Stimulated activated CD4-positive, alpha-beta T cell treated with anti-CD3 and anti-CD28 coated beads, Interleukin-1b, Interleukin-23, amount 100 ng/mL, for 48 hours (primary cell): ENCODE measurements at regions not wholly inside any gene's neighbourhood (a gene's known extent, or its start where the extent isn't known, plus 50 kb on each side); places are given as distances from the start of the nearest gene placed in this dataset.

Experiments used
- DNase-seq: peaks from one replicate; pipeline ENCODE4 v3.0.0-alpha.2; 2020

GRCh38 chr11:11076276-11076675, 218.4 kb upstream of the ZBED5 start:
- no peak for DNase-seq

DNA sequence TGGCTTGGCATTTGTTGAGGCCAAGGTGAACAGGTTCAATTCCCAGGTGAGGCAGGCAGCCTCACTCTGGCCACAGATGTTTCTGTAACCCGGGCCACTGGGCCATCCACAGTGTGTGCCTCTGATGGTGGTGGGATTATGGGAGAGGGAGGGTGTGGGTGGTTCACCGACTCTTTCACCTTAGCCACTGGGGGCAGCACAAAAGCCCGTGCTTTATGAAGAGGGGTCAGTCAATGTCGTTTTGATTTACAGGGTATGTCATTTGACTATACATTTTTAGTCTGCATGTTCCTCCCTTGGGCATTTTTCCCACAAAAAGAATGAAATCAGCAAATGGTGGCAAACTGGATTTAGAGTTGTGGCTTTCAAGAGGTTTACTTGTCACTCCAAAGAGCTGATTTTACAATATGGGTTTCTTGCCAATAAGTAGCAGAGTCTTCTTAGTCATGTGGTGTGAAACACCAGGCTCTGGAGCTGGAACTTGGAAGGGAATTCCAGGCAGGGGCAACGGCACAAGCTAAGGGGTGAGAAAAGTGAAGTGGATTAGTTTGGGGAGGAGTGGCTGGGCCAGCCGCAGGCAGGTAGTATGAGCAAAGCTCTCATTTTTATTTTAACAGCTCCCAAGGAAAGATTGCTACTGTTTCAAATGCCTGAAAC, 217.8 kb upstream of the ZBED5 start:
- no peak for DNase-seq

DNA sequence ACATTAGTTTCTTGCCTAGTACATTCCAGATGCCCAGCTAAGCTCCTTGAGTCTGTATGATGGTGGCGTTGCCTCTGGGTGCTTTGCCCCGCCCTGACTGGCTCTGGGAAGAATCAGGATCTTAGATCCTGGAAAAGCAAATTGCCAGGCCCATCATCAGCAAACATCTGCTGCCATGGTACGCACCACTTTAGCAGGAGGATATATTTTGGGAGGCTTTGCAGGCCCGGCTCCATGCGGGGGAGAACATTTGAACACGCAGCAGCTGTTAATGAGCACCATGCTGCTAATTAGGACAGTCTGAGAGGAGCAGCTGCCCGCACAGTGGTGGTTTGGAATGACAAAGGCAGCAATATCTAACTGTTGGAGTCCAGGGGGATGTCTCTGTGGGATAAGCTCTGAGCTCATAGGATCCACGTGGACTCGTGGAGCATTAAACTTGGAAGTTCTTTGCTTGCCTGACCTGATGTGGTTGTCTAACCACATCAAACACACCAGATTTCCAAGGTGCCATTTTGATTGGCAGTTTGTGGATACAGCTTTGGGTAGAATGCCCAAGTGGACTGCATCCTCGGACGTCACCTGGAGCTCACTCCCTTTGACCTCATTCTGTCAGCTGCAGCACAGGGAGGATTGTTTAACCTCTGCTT, 217.0 kb upstream of the ZBED5 start:
- no peak for DNase-seq

DNA sequence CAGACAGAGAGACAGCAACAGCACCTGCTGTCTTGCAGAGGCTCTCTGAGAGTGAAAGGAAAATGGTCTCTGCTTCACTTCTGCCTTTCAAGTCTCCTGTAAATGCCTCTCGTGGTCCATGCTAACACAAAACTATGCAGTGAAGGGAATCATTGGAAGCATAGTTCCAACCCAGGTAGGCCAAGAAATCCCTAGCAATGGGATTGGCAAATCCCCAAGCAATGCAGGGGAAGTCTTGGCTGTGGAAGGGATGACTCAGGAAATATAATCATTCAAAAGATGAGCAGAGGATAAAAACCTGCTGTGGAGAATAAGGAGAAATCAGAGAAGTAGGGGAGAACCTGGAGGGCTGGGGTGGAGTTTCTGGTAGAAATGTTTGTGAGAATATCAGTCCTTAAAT, 216.1 kb upstream of the ZBED5 start:
- DNase-seq, result no peak

- DNase-seq, result no peak
Observed at GRCh38 chr11:11072067-11072466, 214.2 kb upstream of the ZBED5 start.

- DNase-seq, result no peak
Observed at GRCh38 chr11:11071486-11071885, 213.6 kb upstream of the ZBED5 start.

DNA sequence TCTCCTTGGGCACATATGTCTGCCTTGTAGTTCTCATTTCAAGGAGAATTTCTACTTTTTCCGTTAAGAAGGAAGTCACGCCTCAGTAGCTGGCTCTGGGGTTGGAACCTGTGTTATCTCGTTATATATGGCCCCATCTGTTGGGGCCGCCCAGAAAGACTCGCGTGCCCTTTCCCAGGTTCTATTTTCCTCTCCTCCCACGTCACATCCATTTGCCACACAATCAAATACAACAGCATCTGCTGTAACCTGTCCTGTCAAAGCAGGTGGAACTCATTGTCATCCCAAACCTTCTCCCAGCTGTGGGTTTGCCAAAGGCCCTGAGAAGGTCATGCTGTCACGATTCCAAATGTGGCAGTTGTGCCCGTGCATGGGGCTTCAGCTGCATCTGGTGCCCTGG, 213.1 kb upstream of the ZBED5 start:
- DNase-seq, result no peak

DNA sequence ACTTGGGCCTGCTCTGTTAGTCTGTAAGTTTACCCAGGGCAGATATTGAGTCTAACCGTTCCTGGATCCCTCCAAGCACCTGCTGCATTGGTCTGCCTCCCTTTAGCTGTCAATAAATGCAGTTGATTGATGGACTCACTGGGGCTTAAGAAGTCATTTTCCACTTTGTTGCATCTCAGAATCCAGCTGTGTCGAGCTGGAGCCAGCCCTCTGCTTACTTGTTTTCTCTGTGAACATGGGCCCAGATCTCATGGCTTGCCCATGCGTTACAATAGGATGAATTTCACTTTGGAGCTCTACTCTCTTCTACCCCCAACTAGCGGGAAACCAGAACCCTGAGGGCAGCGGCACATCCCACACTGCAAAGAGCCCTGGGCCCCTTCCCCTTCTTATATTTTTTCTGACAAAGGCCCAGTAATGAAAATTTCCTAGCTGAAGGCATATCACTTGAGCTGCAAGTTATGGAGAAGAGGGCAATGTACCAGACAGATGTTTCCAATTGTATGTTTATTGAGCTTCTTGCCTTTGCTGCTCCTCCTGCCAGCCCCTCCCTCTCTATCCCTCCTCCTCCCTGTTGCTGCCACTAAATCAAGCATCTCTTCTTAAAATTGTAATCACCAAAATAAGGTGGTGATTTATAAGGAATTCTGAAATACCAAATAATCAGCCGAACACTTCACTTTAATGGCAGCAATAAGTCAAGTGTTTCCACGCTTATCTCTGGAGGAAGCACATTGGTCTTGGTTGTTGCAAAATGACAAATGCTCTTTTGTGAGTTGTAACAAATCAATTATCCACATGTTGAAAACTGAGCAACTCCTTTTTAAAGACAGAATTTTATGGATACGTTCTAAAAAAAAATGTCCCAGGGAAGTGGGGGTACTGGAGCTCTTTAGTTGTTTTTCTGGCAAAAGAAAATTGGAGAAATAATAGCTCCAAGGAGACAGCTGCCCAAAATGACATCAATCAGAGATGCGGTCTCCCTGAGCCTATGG, 212.3 kb upstream of the ZBED5 start:
- no peak for DNase-seq

DNA sequence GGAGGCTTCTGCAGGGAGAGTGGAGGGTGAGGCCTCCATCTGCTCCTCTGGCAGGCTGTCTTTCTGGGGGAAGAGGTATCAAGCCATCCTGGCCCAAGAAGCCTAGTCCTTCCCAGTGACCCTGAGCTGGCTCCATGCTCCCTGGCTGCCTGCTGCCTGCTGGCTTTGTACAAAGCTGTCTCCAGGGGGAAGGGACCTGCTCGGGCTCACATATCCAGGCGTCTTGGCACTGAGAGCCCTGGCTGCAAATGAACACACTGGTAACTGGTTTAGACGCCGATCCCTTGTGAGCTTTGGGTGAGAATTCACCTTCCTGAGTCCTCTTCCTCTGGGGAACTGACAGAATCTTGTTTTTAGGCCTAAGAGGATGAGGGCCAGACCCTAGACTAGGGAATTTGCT, 210.3 kb upstream of the ZBED5 start:
- no peak for DNase-seq

DNA sequence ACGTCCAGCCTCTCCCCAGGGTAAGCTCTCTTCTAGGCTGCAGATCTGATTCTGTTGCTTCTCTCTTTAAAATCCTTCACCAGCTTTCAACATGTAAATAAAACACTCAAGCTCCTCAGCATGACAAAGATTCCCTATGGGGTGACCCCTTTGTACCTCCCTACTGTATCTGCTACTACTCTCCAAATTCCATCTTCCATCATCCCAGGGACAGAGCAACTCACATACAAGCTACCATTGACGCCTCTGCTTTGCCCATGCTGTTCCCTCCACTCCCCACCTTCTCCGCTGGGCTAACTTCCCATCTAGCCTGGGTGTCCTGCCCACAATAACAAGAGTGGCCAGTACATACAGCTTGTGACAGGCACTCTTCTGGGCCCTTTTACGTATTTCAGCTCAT, 207.5 kb upstream of the ZBED5 start:
- DNase-seq, result no peak

GRCh38 chr11:11057472-11057854, 199.6 kb upstream of the ZBED5 start:
- no peak for DNase-seq

DNA sequence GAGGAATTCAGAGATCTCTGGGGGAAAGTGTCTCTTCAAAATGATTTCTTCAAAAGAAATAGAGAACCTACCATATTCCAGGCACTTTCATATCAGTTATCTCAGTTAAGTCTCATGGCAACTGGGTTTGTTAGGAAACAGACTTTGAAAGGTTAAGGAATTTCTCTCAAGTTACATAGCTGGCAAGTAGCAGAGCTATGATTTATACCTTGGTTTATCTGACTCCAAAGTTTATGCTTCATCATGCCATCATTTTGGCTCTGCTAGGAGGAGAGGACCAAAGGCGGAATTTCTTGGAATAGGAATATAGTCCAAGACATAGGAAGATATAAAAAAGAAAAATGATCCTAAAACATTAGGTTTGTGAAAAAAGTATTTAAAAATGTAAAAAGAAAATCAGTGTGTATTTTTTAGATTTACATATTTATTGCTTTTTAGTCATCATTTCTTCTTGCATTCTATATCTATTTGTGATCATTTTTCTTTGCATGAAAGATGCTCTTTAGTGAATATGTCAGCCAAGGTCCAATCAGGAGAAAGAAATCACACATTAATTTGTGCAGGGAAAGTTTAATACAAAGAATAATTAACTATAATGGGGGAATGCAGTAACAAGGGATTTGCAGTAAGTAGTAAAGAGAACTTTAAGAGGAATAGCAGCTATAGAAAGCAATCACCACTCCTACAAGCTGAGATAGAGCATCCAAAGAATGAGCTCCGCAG, 199.1 kb upstream of the ZBED5 start:
- no peak for DNase-seq

- DNase-seq, result no peak
Observed at GRCh38 chr11:11056316-11056715, 198.5 kb upstream of the ZBED5 start.

DNA sequence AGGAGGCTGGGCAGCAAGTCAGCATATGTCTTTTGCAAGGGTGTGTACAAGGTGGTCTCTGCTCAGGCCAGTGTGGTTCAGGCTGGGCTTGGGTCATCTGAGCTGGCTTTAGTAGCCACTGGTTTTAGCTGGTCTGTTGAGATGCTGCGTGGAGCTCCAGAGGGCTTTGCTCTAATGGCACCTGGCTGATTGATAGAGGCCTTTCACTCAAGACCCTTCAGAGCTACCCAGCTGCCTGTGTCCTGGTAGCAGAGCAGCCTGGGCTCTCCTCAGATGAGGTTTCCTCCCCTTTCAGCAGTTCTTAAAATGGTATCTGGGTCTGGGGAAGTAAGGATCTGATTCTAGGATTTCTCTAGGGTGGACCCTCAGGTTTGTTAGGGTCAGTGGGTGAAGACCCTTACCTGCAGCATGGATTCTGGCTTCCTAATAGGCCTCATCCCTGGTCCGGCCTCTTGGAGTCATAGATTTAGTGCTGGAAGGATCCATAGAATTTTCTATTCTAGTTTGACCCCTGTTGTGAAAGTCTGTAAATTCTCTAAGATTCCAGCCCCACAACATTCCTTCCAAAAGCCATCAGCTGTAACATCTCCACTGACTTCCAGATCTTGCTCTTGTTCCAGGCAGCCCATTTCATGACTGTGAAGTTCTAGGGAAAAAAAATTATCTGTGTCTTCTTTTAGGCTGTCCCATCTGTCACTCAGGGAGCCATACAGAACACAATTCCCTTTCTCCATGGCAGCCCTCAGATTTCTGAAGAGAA, 190.2 kb upstream of the ZBED5 start:
- DNase-seq, result no peak

DNA sequence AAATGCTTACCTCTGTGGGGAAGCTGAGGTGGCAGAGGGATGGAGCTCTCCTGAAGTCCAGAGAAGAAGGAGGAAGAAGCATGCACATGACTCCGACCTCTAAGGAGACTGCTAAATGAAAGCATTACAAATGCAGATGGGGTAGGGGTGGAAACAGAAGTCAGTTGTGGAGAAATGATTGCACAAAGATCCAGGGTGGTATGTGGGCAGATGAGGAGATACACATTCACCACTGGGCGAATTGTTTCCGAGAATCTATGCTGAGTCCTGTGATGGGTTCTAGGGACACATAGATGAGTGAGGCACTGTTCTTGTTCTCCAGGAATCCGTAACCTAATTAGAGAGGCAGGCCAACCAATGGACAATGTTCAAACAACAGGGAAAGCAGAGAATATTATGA, 188.9 kb upstream of the ZBED5 start:
- DNase-seq, result no peak

- no peak for DNase-seq
Observed at GRCh38 chr11:11045156-11045930, 187.5 kb upstream of the ZBED5 start.

DNA sequence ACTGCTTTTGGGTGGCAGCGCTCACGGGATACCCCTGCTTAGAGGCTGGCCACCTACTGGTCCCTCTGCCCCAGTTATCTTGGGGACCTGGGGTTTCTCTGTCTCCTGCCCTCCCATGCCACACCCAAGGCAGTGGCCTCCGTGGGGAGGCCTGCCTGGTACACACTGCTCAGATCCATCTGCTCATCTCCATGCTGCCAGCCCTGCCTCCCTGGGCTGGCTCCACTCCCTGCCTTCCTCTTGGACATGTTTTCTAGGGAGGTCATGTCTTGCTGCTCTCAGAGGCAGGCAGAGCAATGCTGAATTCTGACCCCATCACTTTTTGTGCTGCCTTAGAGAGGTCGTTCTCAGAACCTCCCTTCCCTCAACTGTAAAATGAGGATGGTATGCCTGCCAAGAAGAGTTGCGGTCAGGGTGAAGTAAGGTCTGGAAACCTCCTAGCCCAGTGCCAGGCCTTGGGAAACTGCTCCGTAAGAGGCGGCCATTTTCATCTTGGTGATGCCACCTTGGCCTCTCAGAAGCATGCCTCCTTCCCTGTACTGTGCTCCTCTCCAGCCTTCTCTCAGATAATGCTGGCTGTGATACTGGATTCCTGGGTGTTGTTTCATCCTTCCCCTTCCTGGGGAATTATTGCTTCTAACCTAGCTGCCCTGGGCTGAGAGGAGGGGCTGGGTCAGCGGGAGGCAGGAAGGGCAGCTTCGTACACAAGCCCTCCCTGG, 186.4 kb upstream of the ZBED5 start:
- no peak for DNase-seq

DNA sequence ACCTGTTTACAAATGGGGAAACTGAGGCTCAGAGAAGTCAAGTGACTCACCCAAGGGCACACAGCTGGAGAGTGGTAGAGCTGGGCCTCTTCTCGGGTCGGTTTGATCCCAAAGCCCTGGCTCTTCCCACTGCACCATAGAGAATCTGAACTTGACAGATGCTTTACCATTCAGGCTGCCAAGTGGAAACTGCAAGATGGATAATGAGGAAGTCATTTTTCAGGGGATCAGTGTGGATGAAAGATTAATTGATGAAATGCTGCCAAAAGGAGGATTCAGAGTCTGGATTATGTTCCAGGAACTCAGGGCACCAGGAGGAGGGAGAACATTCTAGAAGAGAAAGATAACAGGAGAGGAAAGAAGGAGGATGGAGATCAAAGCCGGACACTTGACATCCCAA, 185.9 kb upstream of the ZBED5 start:
- no peak for DNase-seq

DNA sequence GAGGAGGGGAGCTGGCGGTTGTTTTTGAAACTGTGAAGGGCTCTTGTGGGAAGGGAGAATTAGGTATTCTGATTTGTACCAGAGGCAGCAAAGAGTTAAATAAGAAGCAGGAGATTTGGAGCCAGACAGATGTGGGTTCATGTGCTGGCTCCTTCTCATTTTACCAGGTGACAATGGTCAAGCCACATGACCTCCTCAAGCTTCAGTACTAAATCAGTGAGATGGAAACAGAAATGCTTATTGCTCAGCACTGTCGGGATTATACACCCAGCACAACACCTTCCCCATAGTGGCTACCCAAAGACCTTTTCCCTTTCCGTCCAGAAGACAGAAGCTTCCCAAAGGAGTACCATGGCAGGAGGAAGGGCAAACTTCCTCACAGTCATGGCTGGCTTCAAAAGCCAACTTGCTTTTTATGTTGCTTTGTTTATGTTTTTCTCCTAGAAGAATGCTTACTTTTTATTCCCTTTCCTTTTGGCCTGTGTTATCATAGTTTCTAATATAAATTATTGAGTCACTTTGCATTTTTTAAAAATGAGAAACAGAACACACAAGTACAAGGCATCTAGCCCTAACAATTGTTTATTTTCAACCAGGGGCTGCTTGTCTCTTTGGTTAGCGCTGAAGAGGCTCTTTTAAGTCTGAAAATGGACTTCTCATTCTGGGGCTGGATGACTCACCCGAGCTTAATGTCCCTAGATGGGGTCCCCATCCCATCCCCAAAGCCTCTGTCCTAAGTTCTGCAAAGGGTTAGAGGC, 181.5 kb upstream of the ZBED5 start:
- DNase-seq, result no peak

- no peak for DNase-seq
Observed at GRCh38 chr11:11038782-11039181, 180.9 kb upstream of the ZBED5 start.
